Tibial artery (tissue), 4 donors: ENCODE measurements at regions not wholly inside any gene's neighbourhood (a gene's known extent, or its start where the extent isn't known, plus 50 kb on each side); places are given as distances from the start of the nearest gene placed in this dataset.

Experiments used
- DNase-seq, 2 donors: peaks; one replicate each; pipeline ENCODE4 v3.0.0-alpha.2; 2019
- H3K27ac ChIP-seq, 2 donors: fragments of 200-600 bp; sonication (generic) in 1 of 2; 1 replicate in 1 of 2; 2 replicates in 1 of 2; pipeline ENCODE4 v1.5.1; 2018 to 2019; ENCODE audit warnings: mild to moderate bottlenecking in 1 of 2
- H3K27me3 ChIP-seq, 2 donors: fragments of 200-600 bp; sonication (generic) in 1 of 2; one replicate each; pipeline versions ENCODE4 v1.5.1 to v1.6.0; 2016 to 2019
- H3K36me3 ChIP-seq, 3 donors: fragments of 200-600 bp; sonication (generic) in 2 of 3; one replicate each; pipeline ENCODE4 v1.5.1; 2016 to 2019; ENCODE audit warnings: mild to moderate bottlenecking in 2 of 3
- H3K4me1 ChIP-seq, 4 donors: fragments of 200-600 bp; sonication (generic) in 2 of 4; 1 replicate in 3 of 4; 2 replicates in 1 of 4; pipeline ENCODE4 v1.5.1; 2016 to 2019
- H3K4me3 ChIP-seq, 2 donors: fragments of 200-600 bp; sonication (generic) in 1 of 2; 1 replicate in 1 of 2; 2 replicates in 1 of 2; pipeline ENCODE4 v1.5.1; 2018 to 2019; ENCODE audit warnings: mild to moderate bottlenecking in 2 of 2
- H3K9me3 ChIP-seq, 3 donors: fragments of 200-600 bp; sonication (generic) in 1 of 3; one replicate each; pipeline ENCODE4 v1.5.1; 2016 to 2019
- intact Hi-C: fragments of 100-400 bp; cut with DNase I; formaldehyde crosslinking; loops from one replicate; pipeline ENCODE4 v1.15.0; 2023; ENCODE audit warnings: low total_unique reads
- TF ChIP-seq, protein P1 (sequence below), 2 experiments: fragments of 200-600 bp in 1 of 2; fragments of 450-650 bp in 1 of 2; IDR thresholded peaks; one replicate each; pipeline ENCODE4 v1.5.1; 2017 to 2019; ENCODE audit warnings: antibody characterized with exemption in 2 of 2, mild to moderate bottlenecking in 1 of 2, moderate library complexity in 1 of 2

DNA sequence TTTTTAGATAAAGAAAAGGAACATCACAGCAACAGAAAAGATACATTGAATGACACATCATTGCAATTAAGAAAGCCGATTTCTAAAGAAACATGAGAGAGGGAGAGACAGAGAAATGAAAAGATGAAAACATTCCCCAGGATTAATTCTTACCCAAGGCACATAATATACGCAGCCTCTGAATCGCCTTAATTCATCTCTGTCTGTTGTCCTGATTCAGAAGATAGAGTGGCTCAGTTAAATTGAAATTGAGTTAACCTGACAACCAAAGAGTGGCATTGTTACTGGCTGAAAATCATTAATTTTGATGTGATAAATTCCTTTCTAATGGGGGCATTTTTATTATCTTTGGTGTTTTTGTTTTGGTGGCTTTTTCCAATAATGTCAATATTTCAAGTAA lies 701.9 kb downstream of the EDEM1 start:
- Histone ChIP-seq H3K27ac (no peak overlapping the region), H3K36me3 (no peaks in the 10 kb centered on the region), H3K4me3 (no peak overlapping the region), H3K9me3 (no peaks in the 10 kb centered on the region), H3K4me1 (no peaks in the 10 kb centered on the region), H3K27me3 (no peaks in the 10 kb centered on the region)
- intact Hi-C loops, result no loop called here
- DNase-seq, result no peak
- TF ChIP-seq, protein P1, sequence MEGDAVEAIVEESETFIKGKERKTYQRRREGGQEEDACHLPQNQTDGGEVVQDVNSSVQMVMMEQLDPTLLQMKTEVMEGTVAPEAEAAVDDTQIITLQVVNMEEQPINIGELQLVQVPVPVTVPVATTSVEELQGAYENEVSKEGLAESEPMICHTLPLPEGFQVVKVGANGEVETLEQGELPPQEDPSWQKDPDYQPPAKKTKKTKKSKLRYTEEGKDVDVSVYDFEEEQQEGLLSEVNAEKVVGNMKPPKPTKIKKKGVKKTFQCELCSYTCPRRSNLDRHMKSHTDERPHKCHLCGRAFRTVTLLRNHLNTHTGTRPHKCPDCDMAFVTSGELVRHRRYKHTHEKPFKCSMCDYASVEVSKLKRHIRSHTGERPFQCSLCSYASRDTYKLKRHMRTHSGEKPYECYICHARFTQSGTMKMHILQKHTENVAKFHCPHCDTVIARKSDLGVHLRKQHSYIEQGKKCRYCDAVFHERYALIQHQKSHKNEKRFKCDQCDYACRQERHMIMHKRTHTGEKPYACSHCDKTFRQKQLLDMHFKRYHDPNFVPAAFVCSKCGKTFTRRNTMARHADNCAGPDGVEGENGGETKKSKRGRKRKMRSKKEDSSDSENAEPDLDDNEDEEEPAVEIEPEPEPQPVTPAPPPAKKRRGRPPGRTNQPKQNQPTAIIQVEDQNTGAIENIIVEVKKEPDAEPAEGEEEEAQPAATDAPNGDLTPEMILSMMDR (IDR thresholded peaks at IDR 0.05), result no peak

DNA sequence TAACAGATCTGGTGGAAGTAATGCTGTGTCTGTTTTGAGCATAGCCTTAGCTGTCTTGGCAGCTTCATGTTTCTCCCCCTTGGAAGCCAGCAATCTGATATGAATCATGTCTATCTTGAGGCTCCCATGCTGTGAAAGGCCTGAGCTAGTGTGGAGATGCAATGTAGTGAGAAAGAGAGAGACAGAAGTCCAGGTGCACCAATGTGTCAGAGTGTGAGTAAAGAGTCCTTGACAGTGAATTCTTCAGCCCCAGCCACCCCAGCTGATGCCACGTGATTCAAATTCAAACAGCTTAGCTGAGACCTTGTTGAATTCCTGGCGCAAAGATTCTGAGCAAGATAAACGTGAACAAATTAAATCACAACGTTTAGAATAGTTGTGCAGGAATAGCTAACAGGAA lies 704.2 kb downstream of the EDEM1 start:
- H3K36me3 ChIP-seq, result no peaks in the 10 kb centered on the region
- no peak for DNase-seq
- no peak overlapping the region for H3K4me3 ChIP-seq
- no peak overlapping the region for H3K27ac ChIP-seq
- no peaks in the 10 kb centered on the region for H3K9me3 ChIP-seq
- TF ChIP-seq, protein P1 (IDR thresholded peaks at IDR 0.05), result no peak
- intact Hi-C loops, result no loop called here
- H3K4me1 ChIP-seq, result no peaks in the 10 kb centered on the region
- no peaks in the 10 kb centered on the region for H3K27me3 ChIP-seq

DNA sequence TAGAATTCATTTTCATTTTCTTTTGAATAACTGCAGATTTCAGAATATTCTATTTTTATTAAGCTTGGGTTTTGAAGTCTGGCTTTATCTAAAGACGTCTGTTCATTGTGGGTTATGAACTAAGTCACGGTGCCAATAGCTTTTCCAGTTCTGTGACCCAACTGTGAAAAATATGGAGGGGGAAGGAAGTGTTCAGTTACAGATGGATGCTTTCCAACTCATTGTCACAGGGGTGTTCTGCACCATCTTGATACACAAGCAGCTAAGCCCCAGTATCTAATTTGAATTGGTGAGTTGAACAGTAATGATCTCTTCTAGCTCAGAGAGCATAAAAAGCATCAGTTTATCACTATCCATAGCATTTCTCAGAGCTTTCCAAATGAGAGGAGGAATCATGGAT lies 710.6 kb downstream of the EDEM1 start:
- Histone ChIP-seq H3K27ac (no peak overlapping the region), H3K4me3 (no peak overlapping the region), H3K36me3 (no peaks in the 10 kb centered on the region), H3K27me3 (no peaks in the 10 kb centered on the region), H3K9me3 (no peaks in the 10 kb centered on the region), H3K4me1 (no peaks in the 10 kb centered on the region)
- DNase-seq, result no peak
- TF ChIP-seq, protein P1 (IDR thresholded peaks at IDR 0.05), result no peak
- intact Hi-C loops, result no loop called here

DNA sequence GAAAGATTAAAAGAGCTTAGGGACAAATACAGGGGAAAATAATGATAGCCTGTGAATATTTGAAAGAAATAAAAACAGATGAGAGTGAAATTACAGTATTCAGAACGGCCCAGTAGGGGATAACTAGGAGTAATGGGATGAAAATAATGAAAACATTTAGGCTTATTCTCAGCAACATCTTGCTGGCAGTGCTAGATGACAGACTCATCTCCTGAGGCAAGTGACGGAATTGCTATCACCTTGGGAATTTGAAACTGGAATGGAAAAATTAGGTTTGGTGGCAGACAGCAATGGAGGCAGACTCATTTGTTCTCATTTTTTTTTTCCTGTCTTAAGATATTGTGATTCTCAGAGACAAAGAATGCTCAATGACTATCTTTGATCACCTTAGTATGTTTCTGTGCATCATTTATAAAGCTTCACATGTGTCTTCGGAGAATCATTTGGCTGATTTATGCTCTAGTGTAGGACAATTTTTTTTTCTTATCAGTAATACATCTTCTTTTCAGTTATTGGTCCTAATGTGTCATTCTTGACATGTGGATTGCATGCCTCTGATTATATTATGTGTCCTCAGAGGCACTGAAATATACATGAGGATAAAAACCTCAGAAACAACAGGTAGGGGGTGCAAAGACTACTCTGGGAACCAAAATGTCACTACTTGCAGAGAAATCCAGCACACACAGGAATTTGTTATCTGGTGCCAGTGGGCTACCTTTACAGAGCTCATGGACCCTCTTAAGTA lies 711.7 kb downstream of the EDEM1 start:
- no peak overlapping the region for H3K4me3 ChIP-seq
- intact Hi-C loops, result no loop called here
- DNase-seq, result no peak
- H3K4me1 ChIP-seq, result no peaks in the 10 kb centered on the region
- TF ChIP-seq, protein P1 (IDR thresholded peaks at IDR 0.05), result no peak
- no peaks in the 10 kb centered on the region for H3K36me3 ChIP-seq
- H3K27ac ChIP-seq, result no peak overlapping the region
- no peaks in the 10 kb centered on the region for H3K27me3 ChIP-seq
- no peaks in the 10 kb centered on the region for H3K9me3 ChIP-seq

DNA sequence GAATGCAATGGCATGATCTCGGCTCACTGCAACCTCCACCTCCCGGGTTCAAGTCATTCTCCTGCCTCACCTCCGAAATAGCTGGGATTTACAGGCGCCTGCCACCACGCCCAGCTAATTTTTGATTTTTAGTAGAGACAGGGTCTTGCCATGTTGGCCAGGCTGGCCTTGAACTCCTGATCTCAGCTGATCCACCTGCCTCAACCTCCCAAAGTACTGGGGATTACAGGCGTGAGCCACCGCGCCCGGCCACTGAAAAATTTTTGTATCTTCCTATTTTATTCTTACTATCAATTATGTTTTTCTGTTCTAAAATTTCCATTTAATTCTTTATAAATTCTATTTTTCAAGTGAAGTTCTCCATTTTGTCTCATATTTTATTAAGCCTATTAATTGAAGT lies 730.4 kb downstream of the EDEM1 start:
- intact Hi-C loops, result no loop called here
- Histone ChIP-seq H3K4me3 (no peak overlapping the region), H3K27ac (no peak overlapping the region), H3K9me3 (no peaks in the 10 kb centered on the region), H3K4me1 (no peaks in the 10 kb centered on the region), H3K27me3 (no peaks in the 10 kb centered on the region), H3K36me3 (no peaks in the 10 kb centered on the region)
- TF ChIP-seq, protein P1 (IDR thresholded peaks at IDR 0.05), result no peak
- no peak for DNase-seq

DNA sequence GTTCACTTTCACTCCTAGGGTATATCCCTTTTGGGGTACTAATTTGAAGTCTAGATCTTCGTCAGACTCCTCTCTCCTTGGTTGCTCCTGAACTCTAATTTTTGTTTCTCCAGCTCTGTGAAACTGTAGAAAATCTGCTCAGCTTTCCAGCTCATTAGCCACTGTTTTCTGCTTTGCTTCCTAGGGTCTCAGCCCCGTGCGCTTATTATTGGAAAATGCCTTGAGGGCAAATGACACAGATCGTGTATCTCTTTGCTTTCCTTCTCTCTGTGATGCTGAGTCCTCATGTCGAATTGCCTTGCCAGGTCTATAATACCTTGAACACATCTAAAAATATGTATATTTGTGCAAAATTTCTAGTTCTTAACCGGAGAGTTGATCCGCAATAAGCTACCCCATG lies 731.1 kb downstream of the EDEM1 start:
- intact Hi-C loops, result no loop called here
- Histone ChIP-seq H3K27me3 (no peaks in the 10 kb centered on the region), H3K4me3 (no peak overlapping the region), H3K27ac (no peak overlapping the region), H3K4me1 (no peaks in the 10 kb centered on the region), H3K9me3 (no peaks in the 10 kb centered on the region), H3K36me3 (no peaks in the 10 kb centered on the region)
- DNase-seq, result no peak
- TF ChIP-seq, protein P1 (IDR thresholded peaks at IDR 0.05), result no peak
